ENCODE measurements at regions not wholly inside any gene's neighbourhood (a gene's known extent, or its start where the extent isn't known, plus 50 kb on each side); places are given as distances from the start of the nearest gene placed in this dataset.
A peak's percentile ranks its signal among the peaks of the same experiment; 100 is the strongest.

GRCh38 chr5:133882389-133882695, 86.1 kb downstream of the C5orf15 start:
- Histone ChIP-seq H3K36me3 (ENCODE audit: control insufficient read depth, insufficient read depth, low read length) (no peaks in the 10 kb centered on the region), H3K27me3 (ENCODE audit: control insufficient read depth, insufficient read depth, low read length) (peaks cover 7% of the 10 kb centered on the region), H3K9me3 (ENCODE audit: control insufficient read depth, low read depth, low read length) (no peaks in the 10 kb centered on the region), H3K4me1 (ENCODE audit: control insufficient read depth, insufficient read depth, low read length) (no peaks in the 10 kb centered on the region), H3K4me3 (ENCODE audit: low read length) (no peak overlapping the region), H3K27ac (ENCODE audit: low read length) (no peak overlapping the region)
- no CpG with 5 or more reads among the region's 6 CpGs for WGBS (ENCODE audit: insufficient coverage, low lambda C conversion rate)
- no peak for DNase-seq

- Histone ChIP-seq H3K4me3 (ENCODE audit: low read length) (no peak overlapping the region), H3K27me3 (ENCODE audit: control insufficient read depth, insufficient read depth, low read length) (peaks cover 7% of the 10 kb centered on the region), H3K9me3 (ENCODE audit: control insufficient read depth, low read depth, low read length) (no peaks in the 10 kb centered on the region), H3K36me3 (ENCODE audit: control insufficient read depth, insufficient read depth, low read length) (no peaks in the 10 kb centered on the region), H3K4me1 (ENCODE audit: control insufficient read depth, insufficient read depth, low read length) (no peaks in the 10 kb centered on the region), H3K27ac (ENCODE audit: low read length) (no peak overlapping the region)
- 20% methylated on average over 3 of the region's 15 CpGs for WGBS (ENCODE audit: insufficient coverage, low lambda C conversion rate)
- no peak for DNase-seq
These were observed 86.6 kb downstream of the C5orf15 start for GRCh38 chr5:133881576-133882388.

GRCh38 chr5:133878236-133878555, 90.2 kb downstream of the C5orf15 start:
- Histone ChIP-seq H3K36me3 (ENCODE audit: control insufficient read depth, insufficient read depth, low read length) (no peaks in the 10 kb centered on the region), H3K27me3 (ENCODE audit: control insufficient read depth, insufficient read depth, low read length) (peaks cover 10% of the 10 kb centered on the region), H3K4me3 (ENCODE audit: low read length) (no peak overlapping the region), H3K9me3 (ENCODE audit: control insufficient read depth, low read depth, low read length) (no peaks in the 10 kb centered on the region), H3K27ac (ENCODE audit: low read length) (no peak overlapping the region), H3K4me1 (ENCODE audit: control insufficient read depth, insufficient read depth, low read length) (no peaks in the 10 kb centered on the region)
- no peak for DNase-seq
- no CpG with 5 or more reads among the region's 2 CpGs for WGBS (ENCODE audit: insufficient coverage, low lambda C conversion rate)

- WGBS (ENCODE audit: insufficient coverage, low lambda C conversion rate): no CpG with 5 or more reads among the region's 10 CpGs
- Histone ChIP-seq H3K4me3 (ENCODE audit: low read length) (no peak overlapping the region), H3K27me3 (ENCODE audit: control insufficient read depth, insufficient read depth, low read length) (peaks cover 10% of the 10 kb centered on the region), H3K4me1 (ENCODE audit: control insufficient read depth, insufficient read depth, low read length) (no peaks in the 10 kb centered on the region), H3K36me3 (ENCODE audit: control insufficient read depth, insufficient read depth, low read length) (no peaks in the 10 kb centered on the region), H3K27ac (ENCODE audit: low read length) (no peak overlapping the region), H3K9me3 (ENCODE audit: control insufficient read depth, low read depth, low read length) (no peaks in the 10 kb centered on the region)
- DNase-seq: no peak
These were observed 90.8 kb downstream of the C5orf15 start for GRCh38 chr5:133877351-133878235.

- Histone ChIP-seq H3K4me3 (ENCODE audit: low read length) (no peak overlapping the region), H3K9me3 (ENCODE audit: control insufficient read depth, low read depth, low read length) (no peaks in the 10 kb centered on the region), H3K27ac (ENCODE audit: low read length) (no peak overlapping the region), H3K4me1 (ENCODE audit: control insufficient read depth, insufficient read depth, low read length) (no peaks in the 10 kb centered on the region), H3K36me3 (ENCODE audit: control insufficient read depth, insufficient read depth, low read length) (no peaks in the 10 kb centered on the region), H3K27me3 (ENCODE audit: control insufficient read depth, insufficient read depth, low read length) (peaks cover 6% of the 10 kb centered on the region)
- DNase-seq: no peak
- WGBS (ENCODE audit: insufficient coverage, low lambda C conversion rate): no CpG with 5 or more reads among the region's 3 CpGs
These were observed 92.2 kb downstream of the C5orf15 start for GRCh38 chr5:133876266-133876665.

GRCh38 chr5:133875179-133875578, 93.2 kb downstream of the C5orf15 start:
- H3K27ac ChIP-seq (ENCODE audit: low read length): no peak overlapping the region
- H3K36me3 ChIP-seq (ENCODE audit: control insufficient read depth, insufficient read depth, low read length): no peaks in the 10 kb centered on the region
- 86% methylated on average over 1 of the region's 1 CpG for WGBS (ENCODE audit: insufficient coverage, low lambda C conversion rate)
- peaks cover 13% of the 10 kb centered on the region for H3K27me3 ChIP-seq (ENCODE audit: control insufficient read depth, insufficient read depth, low read length)
- H3K4me3 ChIP-seq (ENCODE audit: low read length): no peak overlapping the region
- H3K9me3 ChIP-seq (ENCODE audit: control insufficient read depth, low read depth, low read length): no peaks in the 10 kb centered on the region
- H3K4me1 ChIP-seq (ENCODE audit: control insufficient read depth, insufficient read depth, low read length): peaks cover 3% of the 10 kb centered on the region
- no peak for DNase-seq

GRCh38 chr5:133873449-133873848, 95.0 kb downstream of the C5orf15 start:
- H3K27ac ChIP-seq (ENCODE audit: low read length): no peak overlapping the region
- no peak overlapping the region for H3K4me3 ChIP-seq (ENCODE audit: low read length)
- DNase-seq: no peak
- H3K36me3 ChIP-seq (ENCODE audit: control insufficient read depth, insufficient read depth, low read length): no peaks in the 10 kb centered on the region
- WGBS (ENCODE audit: insufficient coverage, low lambda C conversion rate): no CpG with 5 or more reads among the region's 2 CpGs
- no peaks in the 10 kb centered on the region for H3K9me3 ChIP-seq (ENCODE audit: control insufficient read depth, low read depth, low read length)
- peaks cover 8% of the 10 kb centered on the region for H3K4me1 ChIP-seq (ENCODE audit: control insufficient read depth, insufficient read depth, low read length)
- peaks cover 12% of the 10 kb centered on the region for H3K27me3 ChIP-seq (ENCODE audit: control insufficient read depth, insufficient read depth, low read length)

GRCh38 chr5:133870661-133871060, 97.8 kb downstream of the C5orf15 start:
- Histone ChIP-seq H3K36me3 (ENCODE audit: control insufficient read depth, insufficient read depth, low read length) (no peaks in the 10 kb centered on the region), H3K4me3 (ENCODE audit: low read length) (no peak overlapping the region), H3K4me1 (ENCODE audit: control insufficient read depth, insufficient read depth, low read length) (peaks cover 8% of the 10 kb centered on the region), H3K27me3 (ENCODE audit: control insufficient read depth, insufficient read depth, low read length) (peaks cover 12% of the 10 kb centered on the region), H3K9me3 (ENCODE audit: control insufficient read depth, low read depth, low read length) (no peaks in the 10 kb centered on the region), H3K27ac (ENCODE audit: low read length) (no peak overlapping the region)
- no peak for DNase-seq

- DNase-seq: no peak
- Histone ChIP-seq H3K27ac (ENCODE audit: low read length) (no peak overlapping the region), H3K4me3 (ENCODE audit: low read length) (no peak overlapping the region), H3K4me1 (ENCODE audit: control insufficient read depth, insufficient read depth, low read length) (peaks cover 8% of the 10 kb centered on the region), H3K9me3 (ENCODE audit: control insufficient read depth, low read depth, low read length) (no peaks in the 10 kb centered on the region), H3K36me3 (ENCODE audit: control insufficient read depth, insufficient read depth, low read length) (no peaks in the 10 kb centered on the region), H3K27me3 (ENCODE audit: control insufficient read depth, insufficient read depth, low read length) (peaks cover 12% of the 10 kb centered on the region)
- WGBS (ENCODE audit: insufficient coverage, low lambda C conversion rate): no CpG with 5 or more reads among the region's 13 CpGs
These were observed 98.7 kb downstream of the C5orf15 start for GRCh38 chr5:133869519-133870335.

GRCh38 chr5:133868946-133869518, 99.4 kb downstream of the C5orf15 start:
- H3K36me3 ChIP-seq (ENCODE audit: control insufficient read depth, insufficient read depth, low read length): no peaks in the 10 kb centered on the region
- 20% methylated on average over 9 of the region's 16 CpGs for WGBS (ENCODE audit: insufficient coverage, low lambda C conversion rate)

More at GRCh38 chr5:133868946-133869518, 99.4 kb downstream of the C5orf15 start:
- Histone ChIP-seq H3K4me1 (ENCODE audit: control insufficient read depth, insufficient read depth, low read length) (peaks cover 8% of the 10 kb centered on the region), H3K27ac (ENCODE audit: low read length) (no peak overlapping the region), H3K4me3 (ENCODE audit: low read length) (no peak overlapping the region), H3K9me3 (ENCODE audit: control insufficient read depth, low read depth, low read length) (no peaks in the 10 kb centered on the region), H3K27me3 (ENCODE audit: control insufficient read depth, insufficient read depth, low read length) (peaks cover 12% of the 10 kb centered on the region)
- DNase-seq: peak; percentile 49 to 53
